ENCODE measurements at regions not wholly inside any gene's neighbourhood (a gene's known extent, or its start where the extent isn't known, plus 50 kb on each side); places are given as distances from the start of the nearest gene placed in this dataset.
"Not testable (repeated sequence)": the region's sequence is repeated elsewhere in the genome, so short reads cannot be mapped to it uniquely, and the experiment has no call there.

DNA sequence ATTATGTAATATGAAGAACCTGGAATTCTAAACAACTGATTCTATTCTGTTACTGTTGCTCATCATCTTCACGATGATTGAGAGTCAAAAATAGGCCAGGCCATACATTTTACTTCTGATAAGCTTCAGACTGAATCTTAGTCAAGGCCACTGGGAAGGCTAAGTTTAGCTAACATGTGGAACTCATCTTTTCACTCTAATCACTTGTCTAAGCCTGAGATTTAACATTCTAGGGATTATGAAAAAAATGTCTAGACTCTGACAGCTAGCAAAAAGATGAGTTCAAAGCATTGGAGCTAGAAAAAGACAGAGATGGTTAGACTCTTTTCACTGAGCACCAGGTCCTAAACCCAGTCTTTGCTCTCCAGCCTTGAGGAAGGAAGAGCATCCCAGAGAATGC, 656.2 kb upstream of the IGFBP7 start:
- H3K4me1 ChIP-seq (ENCODE audit: low read depth) = no peaks in the 10 kb centered on the region
- no peaks in the 10 kb centered on the region for H3K36me3 ChIP-seq (ENCODE audit: low read depth)
- H3K4me3 ChIP-seq = no peak overlapping the region
- no peaks in the 10 kb centered on the region for H3K9me3 ChIP-seq
- intact Hi-C loops (cut with DNase I, micrococcal nuclease) = no loop called here
- DNase-seq (no peak), ATAC-seq (no peak)
- no peak for TF ChIP-seq CTCF (IDR thresholded peaks at IDR 0.05)

- no peak for TF ChIP-seq CTCF (IDR thresholded peaks at IDR 0.05)
- H3K4me1 ChIP-seq (ENCODE audit: low read depth) = no peaks in the 10 kb centered on the region
- H3K4me3 ChIP-seq = no peak overlapping the region
- DNase-seq (no peak), ATAC-seq (no peak)
- no peaks in the 10 kb centered on the region for H3K36me3 ChIP-seq (ENCODE audit: low read depth)
- no peaks in the 10 kb centered on the region for H3K9me3 ChIP-seq
- intact Hi-C loops (cut with DNase I, micrococcal nuclease) = no loop called here
Measured at GRCh38 chr4:57764856-57765255, 654.7 kb upstream of the IGFBP7 start.

GRCh38 chr4:57763070-57763469, 652.9 kb upstream of the IGFBP7 start:
- intact Hi-C loops (cut with DNase I, micrococcal nuclease) = no loop called here
- H3K4me3 ChIP-seq = no peak overlapping the region
- DNase-seq = no peak
- H3K9me3 ChIP-seq = no peaks in the 10 kb centered on the region
- no peak for TF ChIP-seq CTCF (IDR thresholded peaks at IDR 0.05)
- H3K36me3 ChIP-seq (ENCODE audit: low read depth) = no peaks in the 10 kb centered on the region
- no peak for ATAC-seq
- H3K4me1 ChIP-seq (ENCODE audit: low read depth) = no peaks in the 10 kb centered on the region

- Histone ChIP-seq H3K9me3 (peaks cover 6% of the 10 kb centered on the region), H3K36me3 (ENCODE audit: low read depth) (no peaks in the 10 kb centered on the region), H3K4me1 (ENCODE audit: low read depth) (no peaks in the 10 kb centered on the region), H3K4me3 (no peak overlapping the region)
- no peak for ATAC-seq
- intact Hi-C loops (cut with DNase I, micrococcal nuclease) = no loop called here
- TF ChIP-seq CTCF (IDR thresholded peaks at IDR 0.05) = no peak
- no peak for DNase-seq
Measured at GRCh38 chr4:57740625-57741190, 630.5 kb upstream of the IGFBP7 start.

DNA sequence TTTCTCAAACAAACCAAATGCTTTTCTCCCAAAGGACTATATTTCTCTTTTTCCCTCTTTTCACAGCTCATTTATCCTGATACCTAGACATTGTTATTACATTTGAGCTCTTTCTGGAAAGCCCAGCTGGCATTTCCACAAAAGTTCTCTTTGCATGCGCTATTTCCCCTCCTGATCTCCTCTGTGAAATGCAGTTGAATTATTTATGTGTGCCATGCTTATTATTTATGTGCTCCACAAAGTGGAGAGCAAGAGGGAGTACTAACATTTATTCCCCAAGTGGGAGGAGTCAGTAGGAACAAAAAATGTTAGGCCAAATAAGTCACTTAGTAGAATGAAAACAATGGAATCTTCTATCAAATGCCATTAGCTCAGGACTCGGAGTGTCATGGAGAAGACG, 626.6 kb upstream of the IGFBP7 start:
- Histone ChIP-seq H3K4me3 (no peak overlapping the region), H3K9me3 (no peaks in the 10 kb centered on the region), H3K4me1 (ENCODE audit: low read depth) (no peaks in the 10 kb centered on the region), H3K36me3 (ENCODE audit: low read depth) (no peaks in the 10 kb centered on the region)
- ATAC-seq (no peak), DNase-seq (no peak)
- TF ChIP-seq CTCF (IDR thresholded peaks at IDR 0.05) = no peak
- intact Hi-C loops (cut with DNase I, micrococcal nuclease) = no loop called here

DNA sequence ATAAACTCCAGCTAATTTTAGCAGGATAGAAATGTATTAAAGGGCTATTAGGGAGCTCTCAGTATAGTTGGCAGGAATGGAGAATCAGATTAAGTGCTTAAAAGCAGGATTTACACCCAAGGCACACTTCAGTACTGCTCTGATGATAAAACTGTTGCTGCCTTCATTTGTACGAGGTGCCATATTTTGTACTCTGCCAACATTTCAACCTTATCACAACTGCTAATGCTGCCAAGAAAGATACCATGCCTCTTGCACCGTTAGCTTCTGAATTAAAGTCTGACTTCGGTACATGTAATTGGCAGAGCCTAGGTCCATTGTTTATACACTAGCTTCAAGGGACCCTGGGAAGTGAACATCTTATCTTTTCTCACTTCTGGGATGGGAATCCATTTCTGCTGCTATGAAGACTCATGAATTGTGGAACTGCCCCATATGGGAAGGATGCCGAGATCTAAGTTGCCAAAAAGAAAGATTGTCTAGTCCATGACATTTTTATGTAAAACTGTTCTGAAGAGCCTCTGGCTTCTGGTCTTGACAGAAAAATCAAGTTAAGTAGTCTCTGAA, 624.0 kb upstream of the IGFBP7 start:
- no peak for DNase-seq
- H3K9me3 ChIP-seq = no peaks in the 10 kb centered on the region
- no peaks in the 10 kb centered on the region for H3K4me1 ChIP-seq (ENCODE audit: low read depth)
- TF ChIP-seq CTCF (IDR thresholded peaks at IDR 0.05) = no peak
- no peak for ATAC-seq
- no peak overlapping the region for H3K4me3 ChIP-seq
- intact Hi-C loops (cut with DNase I, micrococcal nuclease) = no loop called here
- H3K36me3 ChIP-seq (ENCODE audit: low read depth) = no peaks in the 10 kb centered on the region

DNA sequence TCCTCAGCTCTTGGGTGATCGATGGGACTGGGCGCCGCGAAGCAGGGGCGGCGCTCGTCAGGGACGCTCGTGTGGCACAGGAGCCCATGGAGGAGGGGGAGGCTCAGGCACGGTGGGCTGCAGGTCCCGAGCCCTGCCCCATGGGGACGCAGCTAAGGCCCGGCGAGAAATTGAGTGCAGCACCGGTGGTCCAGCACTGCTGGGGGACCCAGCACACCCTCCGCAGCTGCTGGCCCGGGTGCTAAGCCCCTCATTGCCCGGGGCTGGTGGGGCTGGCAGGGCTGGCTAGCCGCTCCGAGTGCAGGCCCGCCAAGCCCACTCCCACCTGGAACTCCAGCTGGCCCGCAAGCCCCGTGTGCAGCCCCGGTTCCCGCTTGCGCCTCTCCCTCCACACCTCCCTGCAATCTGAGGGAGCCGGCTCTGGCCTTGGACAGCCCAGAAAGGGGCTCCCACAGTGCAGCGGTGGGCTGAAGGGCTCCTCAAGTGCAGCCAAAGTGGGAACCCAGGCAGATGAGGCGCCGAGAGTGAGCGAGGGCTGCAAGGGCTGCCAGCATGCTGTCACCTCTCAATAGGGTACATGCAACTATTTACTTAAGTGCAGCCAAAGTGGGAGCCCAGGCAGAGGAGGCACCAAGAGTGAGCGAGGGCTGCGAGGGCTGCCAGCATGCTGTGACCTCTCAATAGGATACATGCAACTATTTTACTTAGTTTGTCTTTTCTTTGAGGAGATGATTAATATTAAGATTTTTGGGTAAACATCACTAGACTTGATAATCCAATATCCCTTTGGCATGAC, 619.8 kb upstream of the IGFBP7 start:
- H3K36me3 ChIP-seq (ENCODE audit: low read depth); H3K9me3 ChIP-seq; H3K4me1 ChIP-seq (ENCODE audit: low read depth); intact Hi-C loops (cut with DNase I, micrococcal nuclease); ATAC-seq; DNase-seq; H3K4me3 ChIP-seq: not testable (repeated sequence)

All from mucosa of descending colon (tissue), 3 donors.